ENCODE measurements at regions not wholly inside any gene's neighbourhood (a gene's known extent, or its start where the extent isn't known, plus 50 kb on each side); places are given as distances from the start of the nearest gene placed in this dataset.

- no peak for TF ChIP-seq MAFK (IDR thresholded peaks at IDR 0.05; ENCODE audit: low read depth, low read length)
- no peak for TF ChIP-seq CHD1 (IDR thresholded peaks at IDR 0.05; ENCODE audit: low read depth, low read length)
These were observed 152.7 kb upstream of the GAS1 start (continued) for GRCh38 chr9:87100001-87100400.
